GM23338 (cell line): ENCODE measurements at regions not wholly inside any gene's neighbourhood (a gene's known extent, or its start where the extent isn't known, plus 50 kb on each side); places are given as distances from the start of the nearest gene placed in this dataset.
"Not testable (repeated sequence)": the region's sequence is repeated elsewhere in the genome, so short reads cannot be mapped to it uniquely, and the experiment has no call there.

Experiments
- ATAC-seq: fragments of 200-7000 bp; cut with Tn5 transposase; 3 replicates; pipeline ENCODE4 v1.9.1; 2020
- DNase-seq: peaks from one replicate; pipeline ENCODE4 v3.0.0-alpha.2; 2015; ENCODE audit warnings: low spot score
- H2AFZ ChIP-seq: fragments of 200-600 bp; sonication (generic); 2 replicates; pipeline ENCODE4 v1.8.0; 2016; ENCODE audit warnings: antibody characterized with exemption, mild to moderate bottlenecking, moderate library complexity
- H3F3A ChIP-seq: fragments of 200-600 bp; sonication (generic); replicated peaks from 2 replicates; pipeline ENCODE4 v1.8.0; 2017; ENCODE audit warnings: antibody characterized with exemption, mixed run types, low read depth
- H3K27ac ChIP-seq: fragments of 200-600 bp; sonication (generic); 2 replicates; pipeline ENCODE4 v1.6.1; 2016; ENCODE audit warnings: low read depth
- H3K27me3 ChIP-seq: fragments of 200-600 bp; sonication (generic); 2 replicates; pipeline ENCODE4 v1.8.0; 2016; ENCODE audit warnings: mild to moderate bottlenecking, mixed run types, moderate library complexity; ENCODE audit not compliant: insufficient read depth
- H3K36me3 ChIP-seq: fragments of 200-600 bp; sonication (generic); 2 replicates; pipeline ENCODE4 v1.8.0; 2016; ENCODE audit warnings: mild to moderate bottlenecking; ENCODE audit not compliant: insufficient read depth
- H3K4me1 ChIP-seq: fragments of 200-600 bp; sonication (generic); 2 replicates; pipeline ENCODE4 v1.8.0; 2016; ENCODE audit warnings: mild to moderate bottlenecking, moderate library complexity; ENCODE audit not compliant: insufficient read depth
- H3K4me2 ChIP-seq: fragments of 200-600 bp; sonication (generic); 2 replicates; pipeline ENCODE4 v1.7.1; 2017; ENCODE audit warnings: mixed run types
- H3K4me3 ChIP-seq: fragments of 200-600 bp; sonication (generic); 2 replicates; pipeline ENCODE4 v1.6.1; 2016; ENCODE audit warnings: mixed run types
- H3K79me2 ChIP-seq: fragments of 200-600 bp; sonication (generic); replicated peaks from 2 replicates; pipeline ENCODE4 v1.8.0; 2017; ENCODE audit warnings: mild to moderate bottlenecking; ENCODE audit not compliant: insufficient read depth
- H3K9me2 ChIP-seq: fragments of 200-600 bp; sonication (generic); 2 replicates; pipeline ENCODE4 v1.8.0; 2017; ENCODE audit not compliant: insufficient read depth
- H4K20me1 ChIP-seq: fragments of 200-600 bp; sonication (generic); replicated peaks from 2 replicates; pipeline ENCODE4 v1.8.0; 2017; ENCODE audit warnings: mild to moderate bottlenecking; ENCODE audit not compliant: insufficient read depth
- H3K27ac Mint-ChIP-seq: 2 replicates; pipeline ENCODE4 v1.8.0; 2020; ENCODE audit warnings: inconsistent platforms, mild to moderate bottlenecking, moderate library complexity, mixed read lengths
- H3K27me3 Mint-ChIP-seq: 3 replicates; pipeline ENCODE4 v1.8.0; 2022; ENCODE audit warnings: low read depth, mild to moderate bottlenecking, moderate library complexity, mixed read lengths, inconsistent platforms; ENCODE audit not compliant: insufficient read depth, poor library complexity
- H3K36me3 Mint-ChIP-seq: 3 replicates; pipeline ENCODE4 v1.8.0; 2021; ENCODE audit warnings: low read depth, mild to moderate bottlenecking, inconsistent platforms, moderate library complexity, mixed read lengths
- H3K4me1 Mint-ChIP-seq: 3 replicates; pipeline ENCODE4 v1.8.0; 2020; ENCODE audit warnings: mild to moderate bottlenecking, inconsistent platforms, mixed read lengths
- H3K4me3 Mint-ChIP-seq: 3 replicates; pipeline ENCODE4 v1.8.0; 2021; ENCODE audit warnings: moderate library complexity, mild to moderate bottlenecking, inconsistent platforms, mixed read lengths
- H3K9me3 Mint-ChIP-seq: 3 replicates; pipeline ENCODE4 v1.8.0; 2020; ENCODE audit warnings: moderate library complexity, mild to moderate bottlenecking, inconsistent platforms, mixed read lengths
- NANOG ChIP-seq: IDR thresholded peaks from 2 replicates; pipeline ENCODE4 v1.6.1; 2016; ENCODE audit warnings: antibody characterized with exemption, borderline replicate concordance
- TF ChIP-seq, protein P1 (sequence below): IDR thresholded peaks from one replicate; pipeline ENCODE4 v1.6.1; 2018; ENCODE audit warnings: antibody characterized with exemption; ENCODE audit not compliant: unreplicated experiment
- TF ChIP-seq, protein P2 (sequence below): IDR thresholded peaks from 2 replicates; pipeline ENCODE4 v1.6.1; 2016; ENCODE audit warnings: antibody characterized with exemption
- TF ChIP-seq, protein P3 (sequence below), 2 experiments: fragments of 200-600 bp in 1 of 2; sonication (generic) in 1 of 2; conservative IDR thresholded peaks; 2 replicates each; pipeline versions ENCODE4 v1.5.1 to v1.6.1; 2016 to 2017; ENCODE audit warnings: antibody characterized with exemption in 2 of 2, low read depth in 2 of 2, mild to moderate bottlenecking in 2 of 2, moderate library complexity in 1 of 2

DNA sequence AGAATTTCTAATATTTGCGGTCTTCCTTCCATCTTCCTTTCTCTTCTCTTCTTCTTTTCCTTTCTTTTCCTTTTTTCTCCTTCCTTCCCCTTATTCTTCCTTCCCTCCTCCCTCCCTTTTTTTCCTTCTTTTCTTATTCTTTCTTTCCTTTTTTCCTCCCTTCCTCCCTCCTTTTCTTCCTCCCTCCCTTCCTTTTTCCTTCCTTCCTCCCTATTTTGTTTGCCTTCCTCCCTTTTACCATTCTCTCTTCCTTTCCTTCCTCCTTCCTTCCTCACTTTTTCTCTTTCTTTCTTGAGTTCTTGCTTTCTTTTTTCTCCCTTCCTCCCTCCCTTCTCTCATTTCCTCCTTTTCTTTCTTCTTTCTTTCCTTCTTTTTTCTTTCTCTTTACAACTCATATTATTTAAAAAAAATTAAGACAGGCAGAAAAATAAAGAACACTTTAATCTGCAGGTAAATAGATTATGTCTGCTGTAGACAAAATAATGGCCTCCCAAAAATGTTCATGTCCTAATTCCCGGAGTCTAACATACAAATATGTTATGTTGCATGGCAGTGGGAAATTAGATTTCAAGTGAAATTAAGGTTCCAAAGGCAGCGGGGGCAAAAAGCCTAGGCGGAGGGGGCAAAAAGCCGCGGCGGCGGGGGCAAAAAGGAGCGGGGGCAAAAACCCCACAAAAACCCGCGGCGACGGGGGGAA is 152.4 kb downstream of the ANKRD30BL start (continued):
- TF ChIP-seq, protein P1, sequence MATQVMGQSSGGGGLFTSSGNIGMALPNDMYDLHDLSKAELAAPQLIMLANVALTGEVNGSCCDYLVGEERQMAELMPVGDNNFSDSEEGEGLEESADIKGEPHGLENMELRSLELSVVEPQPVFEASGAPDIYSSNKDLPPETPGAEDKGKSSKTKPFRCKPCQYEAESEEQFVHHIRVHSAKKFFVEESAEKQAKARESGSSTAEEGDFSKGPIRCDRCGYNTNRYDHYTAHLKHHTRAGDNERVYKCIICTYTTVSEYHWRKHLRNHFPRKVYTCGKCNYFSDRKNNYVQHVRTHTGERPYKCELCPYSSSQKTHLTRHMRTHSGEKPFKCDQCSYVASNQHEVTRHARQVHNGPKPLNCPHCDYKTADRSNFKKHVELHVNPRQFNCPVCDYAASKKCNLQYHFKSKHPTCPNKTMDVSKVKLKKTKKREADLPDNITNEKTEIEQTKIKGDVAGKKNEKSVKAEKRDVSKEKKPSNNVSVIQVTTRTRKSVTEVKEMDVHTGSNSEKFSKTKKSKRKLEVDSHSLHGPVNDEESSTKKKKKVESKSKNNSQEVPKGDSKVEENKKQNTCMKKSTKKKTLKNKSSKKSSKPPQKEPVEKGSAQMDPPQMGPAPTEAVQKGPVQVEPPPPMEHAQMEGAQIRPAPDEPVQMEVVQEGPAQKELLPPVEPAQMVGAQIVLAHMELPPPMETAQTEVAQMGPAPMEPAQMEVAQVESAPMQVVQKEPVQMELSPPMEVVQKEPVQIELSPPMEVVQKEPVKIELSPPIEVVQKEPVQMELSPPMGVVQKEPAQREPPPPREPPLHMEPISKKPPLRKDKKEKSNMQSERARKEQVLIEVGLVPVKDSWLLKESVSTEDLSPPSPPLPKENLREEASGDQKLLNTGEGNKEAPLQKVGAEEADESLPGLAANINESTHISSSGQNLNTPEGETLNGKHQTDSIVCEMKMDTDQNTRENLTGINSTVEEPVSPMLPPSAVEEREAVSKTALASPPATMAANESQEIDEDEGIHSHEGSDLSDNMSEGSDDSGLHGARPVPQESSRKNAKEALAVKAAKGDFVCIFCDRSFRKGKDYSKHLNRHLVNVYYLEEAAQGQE: no peak
- TF ChIP-seq, protein P2, sequence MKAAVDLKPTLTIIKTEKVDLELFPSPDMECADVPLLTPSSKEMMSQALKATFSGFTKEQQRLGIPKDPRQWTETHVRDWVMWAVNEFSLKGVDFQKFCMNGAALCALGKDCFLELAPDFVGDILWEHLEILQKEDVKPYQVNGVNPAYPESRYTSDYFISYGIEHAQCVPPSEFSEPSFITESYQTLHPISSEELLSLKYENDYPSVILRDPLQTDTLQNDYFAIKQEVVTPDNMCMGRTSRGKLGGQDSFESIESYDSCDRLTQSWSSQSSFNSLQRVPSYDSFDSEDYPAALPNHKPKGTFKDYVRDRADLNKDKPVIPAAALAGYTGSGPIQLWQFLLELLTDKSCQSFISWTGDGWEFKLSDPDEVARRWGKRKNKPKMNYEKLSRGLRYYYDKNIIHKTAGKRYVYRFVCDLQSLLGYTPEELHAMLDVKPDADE: no peak
- no peak for TF ChIP-seq NANOG
- TF ChIP-seq, protein P3, sequence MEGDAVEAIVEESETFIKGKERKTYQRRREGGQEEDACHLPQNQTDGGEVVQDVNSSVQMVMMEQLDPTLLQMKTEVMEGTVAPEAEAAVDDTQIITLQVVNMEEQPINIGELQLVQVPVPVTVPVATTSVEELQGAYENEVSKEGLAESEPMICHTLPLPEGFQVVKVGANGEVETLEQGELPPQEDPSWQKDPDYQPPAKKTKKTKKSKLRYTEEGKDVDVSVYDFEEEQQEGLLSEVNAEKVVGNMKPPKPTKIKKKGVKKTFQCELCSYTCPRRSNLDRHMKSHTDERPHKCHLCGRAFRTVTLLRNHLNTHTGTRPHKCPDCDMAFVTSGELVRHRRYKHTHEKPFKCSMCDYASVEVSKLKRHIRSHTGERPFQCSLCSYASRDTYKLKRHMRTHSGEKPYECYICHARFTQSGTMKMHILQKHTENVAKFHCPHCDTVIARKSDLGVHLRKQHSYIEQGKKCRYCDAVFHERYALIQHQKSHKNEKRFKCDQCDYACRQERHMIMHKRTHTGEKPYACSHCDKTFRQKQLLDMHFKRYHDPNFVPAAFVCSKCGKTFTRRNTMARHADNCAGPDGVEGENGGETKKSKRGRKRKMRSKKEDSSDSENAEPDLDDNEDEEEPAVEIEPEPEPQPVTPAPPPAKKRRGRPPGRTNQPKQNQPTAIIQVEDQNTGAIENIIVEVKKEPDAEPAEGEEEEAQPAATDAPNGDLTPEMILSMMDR (conservative IDR thresholded peaks at IDR 0.05; ENCODE audit: low read depth in 2 of 2): no peak

DNA sequence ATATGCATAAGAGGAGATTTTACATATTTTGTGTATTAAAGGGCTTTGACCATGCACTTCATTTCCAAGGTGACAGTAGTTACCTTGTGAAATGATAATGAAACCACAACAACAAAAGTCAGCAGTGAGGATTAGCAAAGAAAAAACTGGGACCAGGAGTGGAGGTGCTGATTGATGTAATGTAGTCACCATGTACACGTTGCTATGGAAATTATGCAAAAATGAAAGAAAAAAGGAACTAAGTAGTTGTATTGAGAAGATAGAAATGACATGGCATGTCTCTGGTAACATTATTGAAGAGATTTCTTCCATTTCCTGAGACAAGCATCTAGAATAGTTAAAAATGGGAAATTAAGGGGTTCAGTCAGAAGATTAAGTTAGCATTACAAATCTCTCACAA is 171.0 kb downstream of the ANKRD30BL start:
- not testable (repeated sequence) for H3K36me3 Mint-ChIP-seq, H3F3A ChIP-seq, H3K4me3 ChIP-seq, H3K27me3 ChIP-seq, H4K20me1 ChIP-seq, H3K27ac ChIP-seq, H3K4me1 Mint-ChIP-seq, H3K36me3 ChIP-seq, H2AFZ ChIP-seq, H3K79me2 ChIP-seq, H3K9me2 ChIP-seq, H3K4me3 Mint-ChIP-seq, H3K27me3 Mint-ChIP-seq, H3K4me2 ChIP-seq, DNase-seq, H3K27ac Mint-ChIP-seq, H3K4me1 ChIP-seq, H3K9me3 Mint-ChIP-seq, ATAC-seq

DNA sequence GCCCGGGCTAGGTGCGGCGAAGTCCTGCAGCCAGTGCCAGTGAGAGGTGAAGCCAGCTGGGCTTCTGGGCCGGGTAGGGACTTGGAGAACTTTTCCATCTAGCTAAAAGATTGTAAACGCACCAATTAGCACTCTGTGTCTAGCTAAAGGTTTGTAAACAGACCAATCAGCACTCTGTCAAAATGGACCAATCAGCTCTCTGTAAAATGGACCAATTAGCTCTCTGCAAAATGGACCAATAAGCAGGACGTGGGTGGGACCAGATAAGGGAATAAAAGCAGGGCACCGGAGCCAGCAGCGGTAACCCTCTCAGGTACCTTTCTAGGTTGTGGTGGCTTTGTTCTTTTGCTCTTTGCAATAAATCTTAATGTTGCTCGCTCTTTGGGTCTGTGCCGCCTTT is 195.1 kb downstream of the ANKRD30BL start:
- H3K4me1 Mint-ChIP-seq, H3K79me2 ChIP-seq, H3K36me3 ChIP-seq, H3K4me2 ChIP-seq, H3K27ac ChIP-seq, H2AFZ ChIP-seq, DNase-seq, H3K9me2 ChIP-seq, H3K27ac Mint-ChIP-seq, ATAC-seq, H3K9me3 Mint-ChIP-seq, H3K36me3 Mint-ChIP-seq, H3K27me3 ChIP-seq, H3F3A ChIP-seq, H4K20me1 ChIP-seq, H3K4me1 ChIP-seq, H3K4me3 ChIP-seq, H3K27me3 Mint-ChIP-seq, H3K4me3 Mint-ChIP-seq: not testable (repeated sequence)
